Chondrocyte (in vitro differentiated cells): ENCODE measurements at regions not wholly inside any gene's neighbourhood (a gene's known extent, or its start where the extent isn't known, plus 50 kb on each side); places are given as distances from the start of the nearest gene placed in this dataset.

Experiments used
- DNase-seq: peaks from one replicate; pipeline ENCODE4 v3.0.0; 2021; ENCODE audit warnings: mixed read lengths, low spot score
- H3K27ac Mint-ChIP-seq: one replicate; pipeline ENCODE4 v1.8.0; 2021; ENCODE audit warnings: mild to moderate bottlenecking, moderate library complexity, mixed read lengths; ENCODE audit not compliant: unreplicated experiment
- H3K27me3 Mint-ChIP-seq: 2 replicates; pipeline ENCODE4 v1.8.0; 2021; ENCODE audit warnings: low read depth, mixed read lengths
- H3K36me3 Mint-ChIP-seq: 2 replicates; pipeline ENCODE4 v1.8.0; 2021; ENCODE audit warnings: low read depth, mixed read lengths
- H3K4me1 Mint-ChIP-seq: 2 replicates; pipeline ENCODE4 v1.8.0; 2021; ENCODE audit warnings: low read depth, mild to moderate bottlenecking, mixed read lengths
- H3K4me3 Mint-ChIP-seq: one replicate; pipeline ENCODE4 v1.8.0; 2021; ENCODE audit warnings: mild to moderate bottlenecking, moderate library complexity, mixed read lengths; ENCODE audit not compliant: unreplicated experiment
- H3K9me3 Mint-ChIP-seq: 2 replicates; pipeline ENCODE4 v1.8.0; 2021; ENCODE audit warnings: low read depth, mixed read lengths
- CTCF ChIP-seq: fragments of 200-600 bp; sonication (generic); IDR thresholded peaks from 2 replicates; pipeline ENCODE4 v1.5.0; 2021; ENCODE audit warnings: antibody characterized with exemption, mild to moderate bottlenecking, moderate library complexity

- no peak for TF ChIP-seq CTCF
- H3K36me3 Mint-ChIP-seq, result no peaks in the 10 kb centered on the region
- DNase-seq, result no peak
- no peak overlapping the region for H3K27ac Mint-ChIP-seq
- H3K27me3 Mint-ChIP-seq, result no peaks in the 10 kb centered on the region
- H3K4me3 Mint-ChIP-seq, result no peak overlapping the region
- H3K4me1 Mint-ChIP-seq, result peaks cover 20% of the 10 kb centered on the region
- H3K9me3 Mint-ChIP-seq, result no peaks in the 10 kb centered on the region
Measured at GRCh38 chr5:61280761-61281427, 51.2 kb upstream of the ZSWIM6 start.

GRCh38 chr5:61281686-61282085 is 50.4 kb upstream of the ZSWIM6 start:
- peaks cover 20% of the 10 kb centered on the region for H3K4me1 Mint-ChIP-seq
- TF ChIP-seq CTCF, result no peak

More at GRCh38 chr5:61281686-61282085, 50.4 kb upstream of the ZSWIM6 start:
- Mint-ChIP-seq H3K9me3 (no peaks in the 10 kb centered on the region), H3K27ac (no peak overlapping the region), H3K36me3 (no peaks in the 10 kb centered on the region), H3K27me3 (no peaks in the 10 kb centered on the region), H3K4me3 (no peak overlapping the region)
- no peak for DNase-seq
